ENCODE measurements at regions not wholly inside any gene's neighbourhood (a gene's known extent, or its start where the extent isn't known, plus 50 kb on each side); places are given as distances from the start of the nearest gene placed in this dataset.

- in situ Hi-C loops (cut with HindIII; ENCODE audit: low sequenced_read_pairs): loop anchor here (25.0 kb wide), 1 partner anchor 593 kb away; no protein-coding TSS in a partner anchor
Measured at GRCh38 chr14:76305268-76305826, 70.6 kb upstream of the ESRRB start.

- in situ Hi-C loops (cut with HindIII; ENCODE audit: low sequenced_read_pairs): loop anchor here (25.0 kb wide), 1 partner anchor 594 kb away; no protein-coding TSS in a partner anchor
Measured at GRCh38 chr14:76306131-76306530, 69.8 kb upstream of the ESRRB start.

GRCh38 chr14:76307786-76308780, 67.9 kb upstream of the ESRRB start:
- in situ Hi-C loops (cut with HindIII; ENCODE audit: low sequenced_read_pairs): loop anchor here (25.0 kb wide), 1 partner anchor 596 kb away; no protein-coding TSS in a partner anchor

- in situ Hi-C loops (cut with HindIII; ENCODE audit: low sequenced_read_pairs): loop anchor here (25.0 kb wide), 1 partner anchor 597 kb away; no protein-coding TSS in a partner anchor
Measured at GRCh38 chr14:76309572-76310162, 66.3 kb upstream of the ESRRB start.

GRCh38 chr14:76311079-76311758, 64.7 kb upstream of the ESRRB start:
- in situ Hi-C loops (cut with HindIII; ENCODE audit: low sequenced_read_pairs): loop anchor here (25.0 kb wide), 1 partner anchor 599 kb away; no protein-coding TSS in a partner anchor

- in situ Hi-C loops (cut with HindIII; ENCODE audit: low sequenced_read_pairs): loop anchor here (25.0 kb wide), 1 partner anchor 601 kb away; no protein-coding TSS in a partner anchor
Measured at GRCh38 chr14:76312821-76313220, 63.1 kb upstream of the ESRRB start.

- in situ Hi-C loops (cut with HindIII; ENCODE audit: low sequenced_read_pairs): loop anchor here (25.0 kb wide), 1 partner anchor 601 kb away; no protein-coding TSS in a partner anchor
Measured at GRCh38 chr14:76313303-76313702, 62.6 kb upstream of the ESRRB start.

- in situ Hi-C loops (cut with HindIII; ENCODE audit: low sequenced_read_pairs): loop anchor here (25.0 kb wide), 1 partner anchor 602 kb away; no protein-coding TSS in a partner anchor
Measured at GRCh38 chr14:76313852-76314251, 62.1 kb upstream of the ESRRB start.

- in situ Hi-C loops (cut with HindIII; ENCODE audit: low sequenced_read_pairs): loop anchor here (5.0 to 25.0 kb wide), 2 partner anchors 53 to 602 kb away; no protein-coding TSS in a partner anchor
Measured at GRCh38 chr14:76314521-76315034, 61.4 kb upstream of the ESRRB start.

- in situ Hi-C loops (cut with HindIII; ENCODE audit: low sequenced_read_pairs): loop anchor here (5.0 to 25.0 kb wide), 2 partner anchors 58 to 608 kb away; no protein-coding TSS in a partner anchor
Measured at GRCh38 chr14:76320486-76320885, 55.5 kb upstream of the ESRRB start.

- in situ Hi-C loops (cut with HindIII; ENCODE audit: low sequenced_read_pairs): loop anchor here (5.0 to 25.0 kb wide), 2 partner anchors 59 to 609 kb away; no protein-coding TSS in a partner anchor
Measured at GRCh38 chr14:76320975-76321374, 55.0 kb upstream of the ESRRB start.

GRCh38 chr14:76322594-76323220, 53.2 kb upstream of the ESRRB start:
- in situ Hi-C loops (cut with HindIII; ENCODE audit: low sequenced_read_pairs): loop anchor here (5.0 to 25.0 kb wide), 2 partner anchors 60 to 610 kb away; no protein-coding TSS in a partner anchor

- in situ Hi-C loops (cut with HindIII; ENCODE audit: low sequenced_read_pairs): loop anchor here (5.0 to 25.0 kb wide), 2 partner anchors 61 to 611 kb away; no protein-coding TSS in a partner anchor
Measured at GRCh38 chr14:76323331-76324050, 52.4 kb upstream of the ESRRB start.

- in situ Hi-C loops (cut with HindIII; ENCODE audit: low sequenced_read_pairs): loop anchor here (5.0 to 25.0 kb wide), 2 partner anchors 62 to 612 kb away; no protein-coding TSS in a partner anchor
Measured at GRCh38 chr14:76324133-76324532, 51.8 kb upstream of the ESRRB start.
